Middle frontal gyrus (tissue), 1 donor: ENCODE measurements at regions not wholly inside any gene's neighbourhood (a gene's known extent, or its start where the extent isn't known, plus 50 kb on each side); places are given as distances from the start of the nearest gene placed in this dataset.
"Not testable (repeated sequence)": the region's sequence is repeated elsewhere in the genome, so short reads cannot be mapped to it uniquely, and the experiment has no call there.

ENCODE experiments used
- DNase-seq: peaks from one replicate; pipeline ENCODE4 v3.0.0-alpha.2; 2015; ENCODE audit warnings: low spot score; ENCODE audit errors: extremely low spot score

DNA sequence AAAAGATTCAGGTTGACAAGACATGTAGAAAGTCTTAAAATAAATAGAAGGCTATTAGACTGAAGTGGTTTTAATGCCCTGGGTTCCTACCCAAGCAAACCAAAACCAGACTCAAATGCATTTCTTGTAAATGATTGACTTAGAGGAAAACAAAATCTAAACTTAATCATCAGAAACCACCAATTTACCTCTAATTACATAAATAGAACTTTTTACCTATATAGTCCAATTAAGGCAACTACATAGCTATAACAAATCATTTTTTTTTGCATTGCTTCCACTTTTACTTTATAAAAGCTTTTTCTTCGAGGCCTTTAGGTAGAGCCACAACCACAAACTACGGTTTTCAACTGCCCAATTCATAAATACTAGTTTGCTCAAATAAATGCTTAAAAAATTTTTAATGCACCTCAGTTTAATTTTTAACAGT lies 231.3 kb upstream of the ARHGEF26 start:
- DNase-seq, result no peak

DNA sequence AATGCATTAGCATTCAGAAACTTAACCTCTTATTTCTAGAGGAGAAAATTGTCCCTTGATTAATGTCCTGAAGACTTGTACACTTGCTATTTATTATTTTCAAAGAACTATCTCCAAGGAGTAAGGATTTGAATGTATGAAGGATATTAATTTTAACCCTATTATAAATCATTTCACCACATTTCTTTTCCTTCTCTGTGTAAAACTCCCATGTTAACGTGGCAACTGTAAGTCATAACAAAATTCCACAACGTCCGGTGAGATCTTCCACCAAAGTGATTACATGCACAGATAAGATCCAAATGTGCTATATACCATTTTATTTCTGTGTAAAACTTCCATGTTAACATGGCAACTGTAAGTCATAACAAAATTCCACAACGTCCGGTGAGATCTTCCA lies 229.1 kb upstream of the ARHGEF26 start:
- DNase-seq, result no peak

DNA sequence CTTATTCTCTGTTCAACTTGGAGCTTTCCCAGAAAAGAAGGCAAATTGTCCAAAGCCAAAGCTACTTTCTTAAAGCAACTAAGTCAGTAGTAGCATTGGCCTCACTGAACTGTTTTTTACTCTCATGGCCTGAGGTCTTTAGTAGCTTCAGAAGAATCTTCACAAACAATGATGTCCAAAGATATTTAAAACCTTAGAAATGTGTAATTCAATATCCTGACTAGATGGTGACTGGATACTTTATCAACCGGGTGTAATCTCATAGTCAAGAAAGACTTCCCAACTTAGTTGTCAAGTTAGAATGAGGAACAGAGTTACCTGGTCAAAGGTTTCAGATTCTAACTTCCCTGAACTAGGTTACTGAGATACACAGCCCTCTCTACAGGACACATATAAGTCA lies 226.3 kb upstream of the ARHGEF26 start:
- DNase-seq, result no peak

DNA sequence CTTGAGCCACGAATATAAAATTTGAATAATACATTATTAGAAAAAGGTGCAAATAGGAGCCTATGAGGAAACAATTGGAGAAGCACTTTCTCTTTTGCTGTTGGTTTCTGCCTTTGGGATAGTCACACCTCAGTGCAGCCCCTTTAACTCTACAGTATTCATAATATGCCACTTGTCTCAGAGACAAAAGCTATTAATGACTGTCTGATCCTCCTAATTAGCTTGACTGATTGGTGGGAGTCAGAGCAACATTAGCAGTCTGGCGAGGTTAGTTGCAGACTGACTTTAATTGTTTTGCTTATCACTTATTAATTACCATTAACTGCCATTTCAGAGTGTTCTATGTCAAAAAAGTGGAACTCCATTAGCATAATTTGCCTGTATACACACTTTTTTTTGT lies 225.0 kb upstream of the ARHGEF26 start:
- DNase-seq, result no peak

DNA sequence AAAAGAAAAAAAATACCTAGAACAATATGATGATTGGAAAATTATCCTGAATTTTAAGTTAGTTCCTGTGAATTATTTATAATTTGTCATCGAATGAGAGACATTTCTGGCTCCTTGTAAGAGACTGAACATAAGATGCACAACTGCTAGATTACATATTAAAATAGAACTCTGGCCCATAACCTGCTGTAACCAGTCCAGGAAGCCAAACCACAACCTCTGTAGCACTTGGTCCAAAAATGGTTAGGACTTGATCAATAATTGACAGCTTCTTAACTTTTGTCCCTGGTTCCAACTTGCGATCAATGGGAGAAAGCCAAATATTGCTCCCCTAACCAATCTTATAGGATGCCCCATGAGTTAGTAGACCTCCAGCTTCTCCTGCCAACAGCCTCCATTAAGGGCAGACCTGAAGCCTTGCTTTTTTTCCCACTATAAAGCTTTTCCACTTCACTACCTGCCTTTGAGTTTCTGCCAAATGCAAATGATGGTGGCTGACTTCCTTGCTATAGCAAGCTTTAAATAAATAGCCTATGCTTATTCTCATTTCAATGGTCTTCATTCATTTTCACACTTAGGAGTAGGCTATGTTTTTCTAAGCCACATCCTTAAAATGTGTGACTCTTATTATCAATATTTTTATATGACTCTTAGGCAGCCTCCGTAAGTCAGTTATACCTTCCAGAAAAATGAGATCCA lies 224.0 kb upstream of the ARHGEF26 start:
- no peak for DNase-seq

DNA sequence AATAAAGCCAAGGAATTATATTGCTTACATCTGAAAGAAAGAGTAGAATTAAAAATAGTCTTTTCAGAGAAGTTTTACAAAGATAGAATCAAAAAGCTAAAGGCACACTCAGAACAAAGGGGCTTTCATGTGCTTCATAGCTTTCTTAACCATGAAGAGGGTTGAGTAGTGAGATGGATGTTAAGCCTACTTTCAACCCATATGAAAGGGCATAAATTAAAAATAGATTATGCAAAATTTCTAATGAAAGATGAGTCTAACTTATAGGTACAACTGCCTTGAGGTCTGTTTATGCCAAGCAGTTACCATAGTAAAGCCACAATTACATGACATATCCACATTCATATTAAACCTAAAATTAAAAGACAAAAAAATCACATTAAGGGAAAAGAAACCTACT lies 223.3 kb upstream of the ARHGEF26 start:
- DNase-seq, result no peak

DNA sequence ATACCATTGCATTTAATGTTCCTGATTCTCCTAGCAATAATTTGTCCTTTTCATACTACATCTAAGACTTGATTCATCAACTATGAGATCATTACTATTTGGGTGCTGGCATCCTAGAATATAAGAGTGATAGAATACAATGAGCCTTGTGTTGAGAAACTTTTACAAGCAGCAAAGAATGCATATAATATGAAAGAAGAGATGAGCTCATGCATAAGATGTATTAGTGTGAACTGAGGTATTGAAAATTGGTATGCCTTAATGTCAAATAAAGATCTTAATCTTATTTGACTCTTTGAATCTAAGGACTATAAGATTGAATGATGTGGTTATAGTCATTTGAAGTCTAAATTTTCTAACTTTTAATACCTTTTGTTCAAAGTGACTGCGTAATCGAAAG lies 220.0 kb upstream of the ARHGEF26 start:
- DNase-seq, result no peak

DNA sequence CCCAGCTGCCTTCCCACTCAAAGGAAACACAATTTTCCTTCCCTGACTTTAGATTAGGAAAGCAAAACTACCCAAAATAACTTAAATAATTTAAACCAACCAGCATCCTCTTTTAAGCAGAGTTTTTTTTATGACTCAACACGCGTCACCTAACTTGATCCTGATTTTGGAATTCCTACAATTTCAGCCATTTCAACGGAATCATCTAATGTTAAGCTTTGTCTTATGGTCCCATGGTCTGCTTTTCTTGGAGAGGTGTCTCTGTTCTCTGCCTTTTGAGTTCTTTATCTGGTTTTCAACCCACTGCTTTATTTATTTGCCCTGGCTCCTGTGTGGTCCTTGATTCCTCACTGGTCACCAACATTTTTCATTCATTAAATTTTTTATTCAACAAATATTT lies 219.2 kb upstream of the ARHGEF26 start:
- no peak for DNase-seq

DNA sequence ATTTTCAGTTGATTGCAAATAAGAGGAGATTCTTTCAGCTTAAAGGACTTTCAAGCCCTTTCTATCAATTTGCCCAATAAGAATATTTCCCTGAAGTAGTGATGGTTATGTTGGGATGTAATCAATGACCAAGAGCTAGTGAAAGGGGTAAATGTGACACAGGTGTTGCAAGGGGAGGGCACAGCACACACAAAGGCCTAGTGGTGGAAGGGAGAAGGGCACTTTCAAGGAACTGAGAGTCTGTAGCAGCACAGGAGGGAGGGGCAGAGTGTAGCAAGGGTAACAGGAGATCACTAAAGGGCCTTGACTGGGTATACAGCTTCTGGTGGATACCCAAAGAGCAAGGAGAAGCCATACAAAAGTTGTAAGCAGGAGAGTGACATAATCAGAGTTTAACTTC lies 217.8 kb upstream of the ARHGEF26 start:
- no peak for DNase-seq

DNA sequence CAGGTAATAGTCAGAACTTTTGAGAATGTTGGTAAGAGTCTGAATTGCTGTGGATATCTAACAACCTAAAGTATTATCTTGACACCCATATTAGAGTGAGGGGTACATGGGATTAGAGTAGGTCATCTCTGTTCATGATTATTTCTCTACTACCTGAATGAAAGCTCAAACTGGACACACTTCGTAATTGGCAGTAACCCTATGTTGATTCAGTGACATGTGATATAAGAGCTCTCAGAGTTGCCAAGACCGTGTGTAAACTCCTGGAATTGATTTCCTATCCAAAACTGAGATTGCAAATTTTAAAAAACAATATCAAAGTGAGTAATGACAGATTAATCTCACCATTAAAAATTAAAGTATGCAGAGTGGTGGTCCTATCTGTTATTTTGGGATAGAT lies 214.8 kb upstream of the ARHGEF26 start:
- DNase-seq, result no peak

DNA sequence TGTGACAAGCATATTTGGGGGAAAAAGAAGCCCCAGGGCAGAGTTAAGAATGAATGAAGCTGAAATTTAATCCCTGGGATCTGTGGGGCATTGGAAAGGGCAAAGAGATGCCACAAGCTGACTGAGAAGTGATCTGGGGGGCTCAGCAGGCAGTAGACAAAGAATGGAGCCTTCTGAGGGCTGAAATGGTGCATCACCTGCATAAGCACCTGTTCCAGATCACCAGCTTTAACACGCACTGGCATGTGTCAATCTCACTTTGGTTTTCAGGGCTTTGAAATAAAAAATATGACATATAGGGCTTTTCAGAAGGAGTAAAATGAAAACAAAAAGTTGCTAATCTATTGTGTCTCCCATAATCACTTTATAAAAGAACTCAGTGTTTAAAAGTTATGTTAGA lies 210.8 kb upstream of the ARHGEF26 start:
- no peak for DNase-seq

DNA sequence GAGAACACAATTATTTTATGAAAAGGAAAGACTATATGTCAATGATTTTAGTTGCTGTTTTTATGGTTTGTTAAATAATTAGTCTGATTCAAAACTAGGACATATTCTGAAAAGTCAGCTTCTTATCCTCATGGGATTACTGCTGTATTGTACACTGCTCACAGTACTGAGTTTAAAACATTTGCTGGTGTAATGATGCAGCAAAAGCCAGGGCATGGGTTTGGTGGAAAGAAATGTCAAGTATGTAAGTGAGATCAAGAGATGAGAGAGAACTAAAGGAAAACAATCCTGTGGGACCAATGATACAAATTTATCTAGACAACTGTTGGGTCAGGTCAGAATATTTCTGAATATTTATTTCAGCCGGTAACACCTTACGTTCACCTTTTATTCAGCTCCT lies 210.1 kb upstream of the ARHGEF26 start:
- no peak for DNase-seq

DNA sequence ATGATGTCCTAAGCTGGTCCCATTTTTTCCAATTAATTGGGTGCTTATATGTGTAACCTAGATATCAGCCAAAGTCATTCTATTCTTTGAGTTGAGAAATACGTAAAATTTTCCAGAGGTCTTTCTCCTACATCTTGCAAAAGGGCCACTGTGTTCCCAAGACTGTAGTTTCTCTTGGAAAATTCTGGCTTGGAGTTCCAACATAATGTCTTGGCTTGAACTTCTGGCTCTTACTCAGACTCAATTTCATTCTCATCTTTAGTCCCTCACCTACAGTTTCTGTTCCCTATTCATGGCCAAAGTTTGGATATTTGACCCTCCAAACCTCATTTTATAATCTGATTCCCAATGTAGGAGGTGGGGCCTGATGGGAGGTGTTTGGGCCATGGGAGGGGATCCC lies 201.4 kb upstream of the ARHGEF26 start:
- DNase-seq, result no peak

DNA sequence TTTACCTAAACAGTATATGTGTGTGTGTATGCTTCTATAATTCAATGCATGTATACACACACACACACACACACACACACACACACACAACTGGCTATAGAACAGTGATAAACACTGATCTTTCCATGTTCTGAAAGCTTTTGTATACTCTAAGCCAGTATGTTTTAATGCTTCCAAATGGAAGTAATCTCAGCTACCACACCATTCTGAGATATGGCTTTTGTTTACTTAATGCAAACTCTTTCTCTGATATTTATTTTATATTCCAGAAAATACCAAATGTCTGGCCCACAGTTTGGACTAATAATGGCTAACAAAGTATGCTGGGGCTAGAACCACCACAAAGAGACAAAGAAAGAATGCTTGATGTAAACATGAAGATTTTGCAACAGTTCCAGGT lies 199.4 kb upstream of the ARHGEF26 start:
- DNase-seq, result no peak

DNA sequence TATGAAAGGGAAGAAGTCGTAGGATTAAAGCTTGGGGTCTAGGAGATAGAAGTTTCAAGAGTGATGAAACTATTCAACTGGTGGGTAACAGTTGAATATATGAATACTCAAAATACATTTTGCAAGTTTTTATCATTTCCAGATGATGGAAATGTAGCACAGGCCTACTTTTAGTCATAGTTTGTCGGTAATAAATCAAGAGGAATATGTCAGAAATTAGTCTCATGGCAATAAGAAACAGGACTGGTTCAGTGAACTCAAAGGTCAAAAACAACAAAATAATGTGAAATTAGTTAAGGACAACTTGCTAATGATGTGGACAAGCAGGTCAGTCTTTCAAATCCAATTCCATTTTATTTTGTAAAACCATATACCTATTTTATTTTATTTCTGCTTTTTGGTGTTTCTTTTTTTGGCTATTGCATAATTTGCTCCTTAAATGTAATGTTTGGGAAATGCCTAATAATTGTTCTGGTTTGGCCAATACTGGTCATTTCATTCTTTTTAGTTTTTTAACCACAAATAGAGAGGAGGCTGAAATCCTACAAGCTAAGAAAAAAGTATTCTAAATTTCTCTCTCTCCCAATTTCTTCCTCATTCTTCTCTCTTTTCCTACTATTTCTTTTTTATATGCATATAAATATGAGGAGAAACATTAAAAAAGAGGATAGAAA lies 195.2 kb upstream of the ARHGEF26 start:
- DNase-seq, result no peak

DNA sequence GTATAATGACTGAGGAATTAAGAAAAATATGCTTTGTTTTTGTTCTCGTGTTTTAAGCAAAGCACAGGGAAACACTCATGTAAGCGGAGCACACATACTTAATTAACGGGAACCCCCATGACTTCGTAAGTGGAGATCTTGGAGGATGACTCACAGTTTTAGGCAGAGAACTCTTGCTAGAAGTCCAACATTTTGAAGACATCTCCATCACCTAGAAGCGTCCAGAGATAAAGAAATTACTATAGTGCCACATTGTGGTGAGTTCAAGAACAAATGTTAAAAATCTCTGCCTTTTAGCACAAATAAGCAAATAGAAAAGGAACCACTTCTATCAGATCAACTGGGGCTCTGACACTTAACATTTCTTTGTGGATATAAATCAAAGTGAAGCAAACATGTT lies 194.1 kb upstream of the ARHGEF26 start:
- no peak for DNase-seq

DNA sequence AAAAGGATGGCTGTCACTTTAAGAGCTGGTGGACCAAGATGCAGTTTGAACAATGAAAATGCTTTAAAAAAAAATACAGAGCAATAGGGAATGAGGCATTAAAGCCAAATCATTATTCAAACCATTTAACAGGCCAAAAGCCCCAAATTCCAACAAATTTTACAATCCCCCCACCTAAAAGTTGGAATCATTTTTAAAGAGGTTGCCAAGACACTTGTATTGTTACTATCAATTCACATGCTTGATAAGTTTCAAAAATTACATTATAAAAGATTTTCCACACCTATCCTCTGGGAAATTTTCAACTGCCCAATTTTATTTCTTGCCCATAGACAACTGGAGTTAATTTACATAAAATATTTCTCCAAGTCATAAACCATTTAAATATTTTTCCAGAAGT lies 192.3 kb upstream of the ARHGEF26 start:
- DNase-seq, result no peak

DNA sequence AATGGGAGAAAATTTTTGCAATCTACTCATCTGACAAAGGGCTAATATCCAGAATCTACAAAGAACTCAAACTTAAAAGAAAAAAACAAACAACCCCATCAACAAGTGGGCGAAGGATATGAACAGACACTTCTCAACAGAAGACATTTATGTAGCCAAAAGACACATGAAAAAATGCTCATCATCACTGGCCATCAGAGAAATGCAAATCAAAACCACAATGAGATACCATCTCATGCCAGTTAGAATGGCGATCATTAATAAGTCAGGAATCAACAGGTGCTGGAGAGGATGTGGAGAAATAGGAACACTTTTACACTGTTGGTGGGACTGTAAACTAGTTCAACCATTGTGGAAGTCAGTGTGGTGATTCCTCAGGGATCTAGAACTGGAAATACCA lies 187.7 kb upstream of the ARHGEF26 start:
- not testable (repeated sequence) for DNase-seq

DNA sequence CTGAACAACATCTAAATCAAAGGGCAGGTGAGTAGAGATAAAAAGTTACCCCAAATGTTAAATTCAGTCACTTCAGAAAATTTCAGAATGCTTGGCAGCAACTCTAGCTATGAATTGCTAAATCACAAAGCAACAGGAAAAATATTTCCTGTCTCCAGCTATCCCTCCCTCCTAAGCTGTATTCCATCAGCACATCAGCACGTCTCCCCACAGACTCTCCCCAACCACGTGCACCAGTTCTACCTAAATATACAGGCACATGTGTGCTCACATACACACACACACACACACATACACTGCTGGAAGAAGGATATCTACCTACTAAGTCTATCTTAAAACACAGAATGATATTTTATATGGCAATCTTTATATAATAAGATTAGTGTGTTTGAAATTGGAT lies 177.1 kb upstream of the ARHGEF26 start:
- DNase-seq, result no peak

DNA sequence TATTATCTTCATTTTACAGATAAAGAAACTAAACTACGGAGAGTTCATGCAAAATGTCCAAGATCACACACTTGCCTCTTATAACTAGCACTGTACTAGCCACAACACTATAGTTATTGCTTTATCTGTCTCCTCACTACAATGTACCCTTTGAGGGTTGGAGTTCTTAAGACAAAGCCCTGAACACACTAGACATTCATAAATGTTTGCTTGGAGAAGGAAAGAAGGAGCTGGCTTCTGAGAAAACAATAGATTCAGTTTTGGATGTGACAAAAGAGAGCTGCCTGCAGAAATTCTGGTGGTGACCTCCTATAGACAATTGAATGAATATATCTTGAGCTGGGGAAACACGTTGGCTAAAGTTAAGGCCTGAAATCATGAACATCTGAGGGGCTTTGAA lies 169.9 kb upstream of the ARHGEF26 start:
- DNase-seq, result no peak

DNA sequence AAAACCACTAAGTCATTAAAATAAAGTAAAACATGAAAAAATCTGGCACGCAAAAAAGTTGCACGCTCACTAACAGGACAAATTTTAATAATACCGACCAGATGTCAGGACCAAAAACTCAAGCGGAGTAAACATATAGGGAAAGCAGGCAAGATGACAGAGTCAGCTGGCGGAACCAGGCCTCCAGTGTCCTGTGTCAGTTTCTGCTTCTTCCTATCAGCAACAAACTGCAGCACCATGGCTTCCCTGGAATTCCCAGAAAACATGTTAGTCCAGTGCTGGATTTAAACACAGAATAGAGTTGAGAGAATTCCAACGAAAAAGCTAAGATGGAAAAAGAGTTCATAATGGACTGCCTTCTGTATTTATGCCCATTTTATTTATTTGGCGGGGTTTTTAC lies 169.1 kb upstream of the ARHGEF26 start:
- DNase-seq, result no peak

DNA sequence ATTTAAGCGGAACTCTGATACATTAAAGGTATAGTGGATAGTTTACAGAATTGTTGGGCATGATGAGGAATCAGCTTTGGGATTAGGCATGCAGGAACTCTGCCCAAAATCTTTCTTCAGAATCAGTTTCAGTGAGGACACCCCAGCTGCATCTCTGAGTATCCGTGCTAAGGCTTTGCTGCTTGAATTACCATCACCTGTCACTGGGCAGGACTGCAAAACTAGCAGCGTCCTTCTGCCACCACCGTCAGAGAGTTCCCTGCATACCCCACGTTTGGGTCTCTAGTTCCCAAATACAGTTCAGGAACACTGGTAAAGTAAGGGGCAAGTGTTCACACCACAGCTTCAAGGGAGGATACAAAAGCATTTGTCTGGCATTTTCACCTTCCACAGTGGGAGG lies 164.6 kb upstream of the ARHGEF26 start:
- no peak for DNase-seq

DNA sequence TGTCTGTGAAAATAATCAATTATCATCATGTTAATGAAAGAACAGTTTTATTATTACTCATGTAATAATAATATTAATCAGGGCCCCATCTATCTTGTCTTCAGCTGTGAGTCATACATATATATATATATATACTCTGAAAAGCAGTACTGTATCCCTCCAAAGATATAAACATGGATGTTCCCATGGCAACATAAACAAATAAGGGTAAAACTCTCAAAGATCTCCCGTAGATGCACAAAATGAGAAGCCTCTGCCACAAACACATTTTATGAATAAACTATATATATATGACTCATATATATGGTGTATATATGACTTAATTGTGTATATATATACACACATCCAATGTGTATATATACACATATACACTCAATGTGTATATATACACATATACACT lies 163.8 kb upstream of the ARHGEF26 start:
- no peak for DNase-seq
